HFFc6 (cell line): ENCODE measurements at regions not wholly inside any gene's neighbourhood (a gene's known extent, or its start where the extent isn't known, plus 50 kb on each side); places are given as distances from the start of the nearest gene placed in this dataset.

Experiments
- DNase-seq: peaks from one replicate; pipeline ENCODE4 v3.0.0-alpha.2; 2018
- H3K27ac Mint-ChIP-seq: 2 replicates; pipeline ENCODE4 v1.8.0; 2020; ENCODE audit warnings: mild to moderate bottlenecking, mixed read lengths
- H3K27me3 Mint-ChIP-seq: 2 replicates; pipeline ENCODE4 v1.8.0; 2021; ENCODE audit warnings: mild to moderate bottlenecking, moderate library complexity, mixed read lengths; ENCODE audit not compliant: insufficient read depth
- H3K36me3 Mint-ChIP-seq: 2 replicates; pipeline ENCODE4 v1.8.0; 2021; ENCODE audit warnings: low read depth, mixed read lengths
- H3K4me1 Mint-ChIP-seq: 2 replicates; pipeline ENCODE4 v1.8.0; 2020; ENCODE audit warnings: low read depth, mixed read lengths
- H3K4me3 Mint-ChIP-seq: 2 replicates; pipeline ENCODE4 v1.8.0; 2020; ENCODE audit warnings: mild to moderate bottlenecking, moderate library complexity, mixed read lengths
- H3K9me3 Mint-ChIP-seq: 2 replicates; pipeline ENCODE4 v1.8.0; 2020; ENCODE audit warnings: mild to moderate bottlenecking, mixed read lengths
- TF ChIP-seq, protein P1 (sequence below): fragments of 200-600 bp; sonication (generic); IDR thresholded peaks from 2 replicates; pipeline ENCODE4 v1.5.0; 2021; ENCODE audit warnings: antibody characterized with exemption, mild to moderate bottlenecking

- H3K27me3 Mint-ChIP-seq: peaks cover 1% of the 10 kb centered on the region
- peaks cover 43% of the 10 kb centered on the region for H3K9me3 Mint-ChIP-seq
- H3K27ac Mint-ChIP-seq: no peak overlapping the region
- no peak for DNase-seq
- H3K4me1 Mint-ChIP-seq: no peaks in the 10 kb centered on the region
- H3K4me3 Mint-ChIP-seq: no peak overlapping the region
- TF ChIP-seq, protein P1, sequence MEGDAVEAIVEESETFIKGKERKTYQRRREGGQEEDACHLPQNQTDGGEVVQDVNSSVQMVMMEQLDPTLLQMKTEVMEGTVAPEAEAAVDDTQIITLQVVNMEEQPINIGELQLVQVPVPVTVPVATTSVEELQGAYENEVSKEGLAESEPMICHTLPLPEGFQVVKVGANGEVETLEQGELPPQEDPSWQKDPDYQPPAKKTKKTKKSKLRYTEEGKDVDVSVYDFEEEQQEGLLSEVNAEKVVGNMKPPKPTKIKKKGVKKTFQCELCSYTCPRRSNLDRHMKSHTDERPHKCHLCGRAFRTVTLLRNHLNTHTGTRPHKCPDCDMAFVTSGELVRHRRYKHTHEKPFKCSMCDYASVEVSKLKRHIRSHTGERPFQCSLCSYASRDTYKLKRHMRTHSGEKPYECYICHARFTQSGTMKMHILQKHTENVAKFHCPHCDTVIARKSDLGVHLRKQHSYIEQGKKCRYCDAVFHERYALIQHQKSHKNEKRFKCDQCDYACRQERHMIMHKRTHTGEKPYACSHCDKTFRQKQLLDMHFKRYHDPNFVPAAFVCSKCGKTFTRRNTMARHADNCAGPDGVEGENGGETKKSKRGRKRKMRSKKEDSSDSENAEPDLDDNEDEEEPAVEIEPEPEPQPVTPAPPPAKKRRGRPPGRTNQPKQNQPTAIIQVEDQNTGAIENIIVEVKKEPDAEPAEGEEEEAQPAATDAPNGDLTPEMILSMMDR: no peak
- H3K36me3 Mint-ChIP-seq: no peaks in the 10 kb centered on the region
Observed at GRCh38 chr3:181824961-181825360, 113.2 kb downstream of the SOX2 start.

- no peak for DNase-seq
- no peaks in the 10 kb centered on the region for H3K4me1 Mint-ChIP-seq
- H3K4me3 Mint-ChIP-seq: no peak overlapping the region
- no peaks in the 10 kb centered on the region for H3K27me3 Mint-ChIP-seq
- H3K36me3 Mint-ChIP-seq: no peaks in the 10 kb centered on the region
- peaks cover 27% of the 10 kb centered on the region for H3K9me3 Mint-ChIP-seq
- no peak overlapping the region for H3K27ac Mint-ChIP-seq
- TF ChIP-seq, protein P1: no peak
Observed at GRCh38 chr3:181839039-181839915, 127.6 kb downstream of the SOX2 start.

DNA sequence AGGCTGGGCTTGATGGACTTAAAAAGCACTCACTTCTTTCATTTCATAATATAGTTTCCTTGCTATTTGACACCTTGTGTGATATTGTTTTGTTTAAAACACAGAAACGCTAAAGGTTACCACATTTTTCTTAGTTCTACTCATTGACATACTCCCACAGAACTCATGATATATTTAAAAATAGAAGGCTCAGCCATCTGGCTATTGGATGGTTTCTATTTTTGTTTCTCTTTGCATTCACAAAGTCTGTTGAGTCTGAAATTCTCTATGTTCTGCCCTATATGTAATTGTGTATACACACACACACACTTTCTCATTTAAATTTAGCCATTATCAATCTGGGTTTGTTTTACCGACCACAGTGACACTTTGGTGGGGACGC is 128.2 kb downstream of the SOX2 start:
- Mint-ChIP-seq H3K27ac (no peak overlapping the region), H3K4me1 (no peaks in the 10 kb centered on the region), H3K9me3 (peaks cover 29% of the 10 kb centered on the region), H3K4me3 (no peak overlapping the region), H3K27me3 (no peaks in the 10 kb centered on the region), H3K36me3 (no peaks in the 10 kb centered on the region)
- no peak for DNase-seq
- TF ChIP-seq, protein P1: no peak

- Mint-ChIP-seq H3K36me3 (no peaks in the 10 kb centered on the region), H3K27me3 (no peaks in the 10 kb centered on the region), H3K9me3 (peaks cover 46% of the 10 kb centered on the region), H3K4me1 (no peaks in the 10 kb centered on the region), H3K27ac (no peak overlapping the region), H3K4me3 (no peak overlapping the region)
- TF ChIP-seq, protein P1: no peak
- DNase-seq: no peak
Observed at GRCh38 chr3:181844211-181844610, 132.5 kb downstream of the SOX2 start.

DNA sequence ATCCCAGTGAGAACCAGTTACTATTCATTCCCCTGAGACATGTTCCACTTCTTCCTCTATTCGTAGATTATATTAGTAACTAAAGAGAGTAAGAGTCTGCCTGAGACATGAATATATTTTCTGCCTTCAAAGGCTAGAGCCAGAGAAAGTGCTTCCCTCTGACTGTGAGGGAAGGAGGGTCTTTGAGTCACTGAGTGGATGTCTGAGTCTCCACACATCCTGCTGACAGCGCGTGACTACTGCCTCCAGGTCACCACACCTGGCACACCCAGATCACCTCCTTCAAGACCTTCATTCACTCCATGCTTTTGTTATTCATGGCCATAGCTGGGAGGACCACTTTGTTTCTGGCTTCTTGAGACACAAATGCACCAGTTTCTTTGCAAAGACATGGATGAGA is 135.6 kb downstream of the SOX2 start:
- H3K27ac Mint-ChIP-seq: no peak overlapping the region
- H3K4me3 Mint-ChIP-seq: no peak overlapping the region
- H3K27me3 Mint-ChIP-seq: no peaks in the 10 kb centered on the region
- H3K36me3 Mint-ChIP-seq: no peaks in the 10 kb centered on the region
- TF ChIP-seq, protein P1: no peak
- peaks cover 47% of the 10 kb centered on the region for H3K9me3 Mint-ChIP-seq
- no peaks in the 10 kb centered on the region for H3K4me1 Mint-ChIP-seq
- no peak for DNase-seq
